ENCODE measurements at regions not wholly inside any gene's neighbourhood (a gene's known extent, or its start where the extent isn't known, plus 50 kb on each side); places are given as distances from the start of the nearest gene placed in this dataset.

DNA sequence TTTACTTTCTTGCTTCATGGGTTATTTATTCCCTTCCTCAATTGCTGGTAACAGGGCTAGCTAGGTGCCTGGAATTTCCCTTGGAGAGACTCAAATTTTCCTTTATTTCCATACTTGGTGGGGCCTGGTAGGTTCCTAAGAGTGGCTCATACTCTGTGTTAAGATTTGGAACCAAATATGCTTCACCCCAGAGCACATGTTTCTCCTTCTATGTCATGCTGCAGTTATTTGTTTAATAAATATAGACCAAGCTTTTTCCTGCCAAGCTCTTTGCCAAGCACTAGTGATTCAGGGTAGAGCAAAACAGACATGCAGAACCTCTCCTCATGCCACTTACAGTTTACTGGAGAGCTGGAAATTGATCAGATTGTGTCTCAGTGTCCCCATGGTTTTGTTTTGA is 290.3 kb upstream of the SGCD start:
- Histone ChIP-seq H3K9me3 (replicated peaks; ENCODE audit: control insufficient read depth, insufficient read depth, low read length) (peaks cover 3% of the 10 kb centered on the region), H3K4me1 (ENCODE audit: control insufficient read depth, extremely low read depth, insufficient read depth, low read length) (no peaks in the 10 kb centered on the region), H3K4me2 (ENCODE audit: insufficient read depth, low read length) (no peak overlapping the region), H3K9me1 (replicated peaks; ENCODE audit: control insufficient read depth, extremely low read depth, insufficient read depth, low read length) (no peaks in the 10 kb centered on the region), H3K4me3 (replicated peaks in 1 of 3; ENCODE audit: insufficient read depth in 1 of 3, low read depth in 1 of 3, low read length in 3 of 3) (no peak overlapping the region), H4K20me1 (replicated peaks; ENCODE audit: control insufficient read depth, extremely low read depth, insufficient read depth, low read length) (no peaks in the 10 kb centered on the region), H3K36me3 (ENCODE audit: control insufficient read depth in 2 of 2, extremely low read depth in 1 of 2, insufficient read depth in 2 of 2, low read length in 2 of 2) (no peaks in the 10 kb centered on the region), H3K9ac (replicated peaks; ENCODE audit: extremely low read depth, insufficient read depth, low read length) (no peak overlapping the region), H3K27me3 (ENCODE audit: control insufficient read depth in 2 of 2, insufficient read depth in 2 of 2, low read length in 2 of 2) (no peaks in the 10 kb centered on the region), H2AFZ (ENCODE audit: low read depth, low read length) (no peak overlapping the region), H3K79me2 (ENCODE audit: control insufficient read depth, insufficient read depth, low read length) (no peaks in the 10 kb centered on the region), H3K27ac (ENCODE audit: insufficient read depth, low read depth, low read length) (no peak overlapping the region)
- DNase-seq (ENCODE audit: low read depth, low spot score) (no peak), FAIRE-seq (no peak)
- TF ChIP-seq FOS (IDR thresholded peaks at IDR 0.05; ENCODE audit: borderline replicate concordance, insufficient read depth, low read length), result no peak
- no peak for TF ChIP-seq JUN (IDR thresholded peaks at IDR 0.05; ENCODE audit: borderline replicate concordance, insufficient read depth, insufficient read length, low read depth)
- TF ChIP-seq EZH2 (IDR thresholded peaks at IDR 0.05; ENCODE audit: borderline replicate concordance, low read depth, low read length, severe bottlenecking), result no peak
- dilution Hi-C loops (cut with MboI; ENCODE audit: extremely low pct_ligation_motif_present, low sequenced_read_pairs) (no loop called here), intact Hi-C loops (cut with micrococcal nuclease) (no loop called here)
- ChIA-PET POLR2A (no interaction called here), CTCF (no interaction called here)
- BruUV-seq (replicated peaks), result no TSS peak

DNA sequence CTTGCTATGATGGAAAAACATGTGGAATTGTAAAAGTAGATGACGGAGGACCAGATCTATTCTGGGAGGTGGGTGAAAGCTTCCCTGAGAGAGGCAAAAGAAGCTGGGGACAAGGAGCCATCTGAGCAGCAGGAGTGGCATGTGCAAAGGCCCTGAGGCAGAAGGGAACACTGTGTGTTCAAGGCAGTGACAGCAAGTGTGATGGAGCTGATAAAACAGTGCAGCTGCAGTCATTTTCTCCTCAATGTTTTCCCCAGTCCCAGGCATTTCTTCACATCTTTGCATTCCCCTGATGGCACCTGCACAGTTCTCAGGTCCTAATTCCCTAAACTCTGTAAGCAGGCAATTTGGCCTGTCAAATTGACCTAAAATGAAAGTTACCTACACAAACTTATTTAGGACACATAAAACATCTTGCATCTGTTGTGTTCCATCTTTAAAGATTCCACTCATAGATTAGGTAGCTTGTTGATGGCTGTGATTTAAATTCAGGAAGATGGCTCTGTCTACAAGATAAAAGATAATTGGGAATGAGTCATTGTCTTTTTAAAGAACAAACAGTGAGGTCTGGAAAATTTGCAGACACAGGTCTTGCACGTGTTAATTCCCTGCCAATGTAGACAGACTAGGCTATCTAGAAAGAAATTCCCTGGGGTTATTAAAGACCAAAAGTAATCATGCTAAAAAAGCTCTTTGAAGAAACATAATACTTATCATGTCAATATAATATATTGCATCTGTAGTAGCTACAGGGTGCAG is 289.6 kb upstream of the SGCD start:
- Histone ChIP-seq H3K9ac (replicated peaks; ENCODE audit: extremely low read depth, insufficient read depth, low read length) (no peak overlapping the region), H3K4me3 (replicated peaks in 1 of 3; ENCODE audit: insufficient read depth in 1 of 3, low read depth in 1 of 3, low read length in 3 of 3) (no peak overlapping the region), H3K27me3 (ENCODE audit: control insufficient read depth in 2 of 2, insufficient read depth in 2 of 2, low read length in 2 of 2) (no peaks in the 10 kb centered on the region), H3K79me2 (ENCODE audit: control insufficient read depth, insufficient read depth, low read length) (no peaks in the 10 kb centered on the region), H3K4me2 (ENCODE audit: insufficient read depth, low read length) (no peak overlapping the region), H2AFZ (ENCODE audit: low read depth, low read length) (no peak overlapping the region), H3K9me1 (replicated peaks; ENCODE audit: control insufficient read depth, extremely low read depth, insufficient read depth, low read length) (no peaks in the 10 kb centered on the region), H4K20me1 (replicated peaks; ENCODE audit: control insufficient read depth, extremely low read depth, insufficient read depth, low read length) (no peaks in the 10 kb centered on the region), H3K27ac (ENCODE audit: insufficient read depth, low read depth, low read length) (no peak overlapping the region), H3K36me3 (ENCODE audit: control insufficient read depth in 2 of 2, extremely low read depth in 1 of 2, insufficient read depth in 2 of 2, low read length in 2 of 2) (no peaks in the 10 kb centered on the region), H3K9me3 (replicated peaks; ENCODE audit: control insufficient read depth, insufficient read depth, low read length) (peaks cover 3% of the 10 kb centered on the region), H3K4me1 (ENCODE audit: control insufficient read depth, extremely low read depth, insufficient read depth, low read length) (no peaks in the 10 kb centered on the region)
- FAIRE-seq (no peak), DNase-seq (ENCODE audit: low read depth, low spot score) (no peak)
- TF ChIP-seq JUN (IDR thresholded peaks at IDR 0.05; ENCODE audit: borderline replicate concordance, insufficient read depth, insufficient read length, low read depth) (no peak), POLR2AphosphoS5 (IDR thresholded peaks at IDR 0.05; ENCODE audit: insufficient read depth, low read depth, low read length) (no peak)
- intact Hi-C loops (cut with micrococcal nuclease), result no loop called here
- ChIA-PET POLR2A (no interaction called here), CTCF (no interaction called here)
- no TSS peak for BruUV-seq (replicated peaks)
- dilution Hi-C loops (cut with MboI; ENCODE audit: extremely low pct_ligation_motif_present, low sequenced_read_pairs), result no loop called here

All from endothelial cell of umbilical vein (primary cell).